Upper lobe of left lung (tissue), 4 donors: ENCODE measurements at regions not wholly inside any gene's neighbourhood (a gene's known extent, or its start where the extent isn't known, plus 50 kb on each side); places are given as distances from the start of the nearest gene placed in this dataset.

Experiments used
- CTCF ChIP-seq, 6 experiments: fragments of 450-650 bp in 4 of 6; fragments of 200-600 bp in 2 of 6; sonication (generic) in 2 of 6; IDR thresholded peaks; one replicate each; pipeline ENCODE4 v1.5.1; 2016 to 2019; ENCODE audit warnings: antibody characterized with exemption in 6 of 6
- EP300 ChIP-seq, 4 donors: sonication (generic); formaldehyde crosslinking; IDR thresholded peaks; one replicate each; pipeline ENCODE4 v1.5.1; 2017; ENCODE audit warnings: antibody characterized with exemption in 4 of 4, control low read depth in 2 of 4

GRCh38 chr1:70892930-70893329, 154.7 kb downstream of the PTGER3 start:
- TF ChIP-seq CTCF (IDR thresholded peaks at IDR 0.05) (no peak), EP300 (IDR thresholded peaks at IDR 0.05) (no peak)
